Fibroblast of lung (primary cell): ENCODE measurements at regions not wholly inside any gene's neighbourhood (a gene's known extent, or its start where the extent isn't known, plus 50 kb on each side); places are given as distances from the start of the nearest gene placed in this dataset.

Experiments
- DNase-seq, 2 donors: peaks; one replicate each; pipeline versions ENCODE4 v3.0.0 to v3.0.0-alpha.2; 2010; ENCODE audit warnings: low read depth in 2 of 2
- H2AFZ ChIP-seq: 2 replicates; pipeline ENCODE4 v1.5.1; 2012; ENCODE audit warnings: low read length, control low read depth, inconsistent platforms
- H3K27ac ChIP-seq: 2 replicates; pipeline ENCODE4 v1.5.1; 2011; ENCODE audit warnings: low read length, control low read depth; ENCODE audit not compliant: insufficient read depth
- H3K27me3 ChIP-seq: 2 replicates; pipeline ENCODE4 v1.5.1; 2011; ENCODE audit warnings: mild to moderate bottlenecking, low read length; ENCODE audit not compliant: control insufficient read depth, insufficient read depth
- H3K36me3 ChIP-seq: 2 replicates; pipeline ENCODE4 v1.5.1; 2011; ENCODE audit warnings: low read length; ENCODE audit not compliant: control insufficient read depth, insufficient read depth
- H3K4me1 ChIP-seq: 2 replicates; pipeline ENCODE4 v1.5.1; 2011; ENCODE audit warnings: low read length; ENCODE audit not compliant: control insufficient read depth, insufficient read depth; ENCODE audit errors: extremely low read depth
- H3K4me2 ChIP-seq: 2 replicates; pipeline ENCODE4 v1.5.1; 2011; ENCODE audit warnings: low read length, control low read depth; ENCODE audit not compliant: insufficient read depth; ENCODE audit errors: extremely low read depth
- H3K4me3 ChIP-seq, 4 experiments: fragments of 200-600 bp in 1 of 4; sonication (generic) in 1 of 4; replicated peaks in 1 of 4; 2 replicates each; pipeline ENCODE4 v1.5.1; 2011 to 2016; ENCODE audit warnings: low read length in 4 of 4, low read depth in 3 of 4, mild to moderate bottlenecking in 3 of 4, control low read depth in 2 of 4, inconsistent platforms in 1 of 4, mixed read lengths in 1 of 4; ENCODE audit not compliant: insufficient read depth in 1 of 4; ENCODE audit errors: control extremely low read depth in 1 of 4
- H3K79me2 ChIP-seq: 2 replicates; pipeline ENCODE4 v1.5.1; 2012; ENCODE audit warnings: mild to moderate bottlenecking, low read length, inconsistent platforms; ENCODE audit not compliant: control insufficient read depth, insufficient read depth
- H3K9ac ChIP-seq: 2 replicates; pipeline ENCODE4 v1.5.1; 2011; ENCODE audit warnings: mild to moderate bottlenecking, low read length, control low read depth; ENCODE audit not compliant: insufficient read depth
- H3K9me3 ChIP-seq: 2 replicates; pipeline ENCODE4 v1.5.1; 2012; ENCODE audit warnings: low read depth, low read length; ENCODE audit not compliant: control insufficient read depth, insufficient read depth
- H4K20me1 ChIP-seq: 2 replicates; pipeline ENCODE4 v1.5.1; 2011; ENCODE audit warnings: low read length; ENCODE audit not compliant: control insufficient read depth, insufficient read depth; ENCODE audit errors: extremely low read depth
- CTCF ChIP-seq, 2 donors: IDR thresholded peaks in 1 of 2; conservative IDR thresholded peaks in 1 of 2; 1 replicate in 1 of 2; 2 replicates in 1 of 2; pipeline ENCODE4 v1.5.1; 2011 to 2012; ENCODE audit warnings: low read length in 2 of 2, control low read depth in 1 of 2, inconsistent platforms in 1 of 2, low read depth in 1 of 2, mild to moderate bottlenecking in 1 of 2
- EZH2 ChIP-seq: IDR thresholded peaks from 2 replicates; pipeline ENCODE4 v1.5.1; 2012; ENCODE audit warnings: low read length, control low read depth, mild to moderate bottlenecking; ENCODE audit errors: missing control alignments

- no peak for DNase-seq
- no peaks in the 10 kb centered on the region for H3K36me3 ChIP-seq
Observed at GRCh38 chr12:91681751-91682150, 463.9 kb downstream of the BTG1 start.

GRCh38 chr12:91680864-91681263, 464.8 kb downstream of the BTG1 start:
- Histone ChIP-seq H3K79me2 (no peaks in the 10 kb centered on the region), H3K36me3 (no peaks in the 10 kb centered on the region), H4K20me1 (no peaks in the 10 kb centered on the region), H3K9ac (no peak overlapping the region), H3K27ac (no peak overlapping the region), H3K4me1 (no peaks in the 10 kb centered on the region), H2AFZ (no peak overlapping the region), H3K9me3 (no peaks in the 10 kb centered on the region), H3K4me2 (no peak overlapping the region), H3K27me3 (no peaks in the 10 kb centered on the region), H3K4me3 (no peak overlapping the region)
- DNase-seq, result no peak
- TF ChIP-seq CTCF (conservative IDR thresholded peaks at IDR 0.05 in 1 of 2, IDR thresholded peaks at IDR 0.05 in 1 of 2; ENCODE audit: low read depth in 1 of 2, low read length in 2 of 2) (no peak), EZH2 (no peak)

More at GRCh38 chr12:91681751-91682150, 463.9 kb downstream of the BTG1 start:
- H3K4me2 ChIP-seq, result no peak overlapping the region
- H3K4me3 ChIP-seq, result no peak overlapping the region
- H3K9ac ChIP-seq, result no peak overlapping the region
- H3K79me2 ChIP-seq, result no peaks in the 10 kb centered on the region
- TF ChIP-seq CTCF (conservative IDR thresholded peaks at IDR 0.05 in 1 of 2, IDR thresholded peaks at IDR 0.05 in 1 of 2; ENCODE audit: low read depth in 1 of 2, low read length in 2 of 2) (no peak), EZH2 (no peak)
- no peaks in the 10 kb centered on the region for H4K20me1 ChIP-seq
- H3K27me3 ChIP-seq, result no peaks in the 10 kb centered on the region
- H3K9me3 ChIP-seq, result no peaks in the 10 kb centered on the region
- no peak overlapping the region for H2AFZ ChIP-seq
- no peaks in the 10 kb centered on the region for H3K4me1 ChIP-seq
- no peak overlapping the region for H3K27ac ChIP-seq

GRCh38 chr12:91677556-91677955, 468.1 kb downstream of the BTG1 start:
- DNase-seq, result no peak
- H2AFZ ChIP-seq, result no peak overlapping the region
- TF ChIP-seq EZH2 (no peak), CTCF (conservative IDR thresholded peaks at IDR 0.05 in 1 of 2, IDR thresholded peaks at IDR 0.05 in 1 of 2; ENCODE audit: low read depth in 1 of 2, low read length in 2 of 2) (no peak)

More at GRCh38 chr12:91677556-91677955, 468.1 kb downstream of the BTG1 start:
- H3K9me3 ChIP-seq, result no peaks in the 10 kb centered on the region
- no peak overlapping the region for H3K4me3 ChIP-seq
- H3K27ac ChIP-seq, result no peak overlapping the region
- H4K20me1 ChIP-seq, result no peaks in the 10 kb centered on the region
- H3K4me1 ChIP-seq, result no peaks in the 10 kb centered on the region
- no peaks in the 10 kb centered on the region for H3K36me3 ChIP-seq
- H3K4me2 ChIP-seq, result no peak overlapping the region
- no peaks in the 10 kb centered on the region for H3K79me2 ChIP-seq
- no peak overlapping the region for H3K9ac ChIP-seq
- no peaks in the 10 kb centered on the region for H3K27me3 ChIP-seq
